Neural cell (in vitro differentiated cells): ENCODE measurements at regions not wholly inside any gene's neighbourhood (a gene's known extent, or its start where the extent isn't known, plus 50 kb on each side); places are given as distances from the start of the nearest gene placed in this dataset.

Experiments used
- H2AFZ ChIP-seq: fragments of 200-600, 300-800 bp; sonication (generic), shearing (Covaris generic); 2 replicates; pipeline ENCODE4 v1.6.0; 2014; ENCODE audit warnings: low read depth, mild to moderate bottlenecking, antibody characterized with exemption, low read length, moderate library complexity
- H3F3A ChIP-seq: fragments of 200-600 bp; shearing (Covaris generic); 2 replicates; pipeline ENCODE4 v1.6.1; 2016; ENCODE audit warnings: mild to moderate bottlenecking, moderate library complexity, mixed read lengths, antibody characterized with exemption, low read length; ENCODE audit not compliant: insufficient read depth, poor library complexity, severe bottlenecking
- H3K27ac ChIP-seq: fragments of 200-600, 300-800 bp; sonication (generic), shearing (Covaris generic); 2 replicates; pipeline ENCODE4 v1.5.1; 2014; ENCODE audit warnings: mild to moderate bottlenecking, low read length, moderate library complexity
- H3K27me3 ChIP-seq: fragments of 300-800, 200-600 bp; sonication (generic), shearing (Covaris generic); 2 replicates; pipeline ENCODE4 v1.6.0; 2014; ENCODE audit warnings: mild to moderate bottlenecking, low read depth, low read length, moderate library complexity; ENCODE audit not compliant: insufficient read depth
- H3K36me3 ChIP-seq: fragments of 300-800, 200-600 bp; sonication (generic), shearing (Covaris generic); 2 replicates; pipeline ENCODE4 v1.5.1; 2014; ENCODE audit warnings: mild to moderate bottlenecking, antibody characterized with exemption, low read length, moderate library complexity; ENCODE audit not compliant: insufficient read depth
- H3K4me2 ChIP-seq: fragments of 300-800, 200-600 bp; sonication (generic), shearing (Covaris generic); 2 replicates; pipeline ENCODE4 v1.6.0; 2014; ENCODE audit warnings: mild to moderate bottlenecking, low read length
- H3K4me3 ChIP-seq: fragments of 300-800, 200-600 bp; sonication (generic), shearing (Covaris generic); 2 replicates; pipeline ENCODE4 v1.5.1; 2014; ENCODE audit warnings: mild to moderate bottlenecking, low read length, moderate library complexity
- H3K79me2 ChIP-seq: fragments of 200-600 bp; shearing (Covaris generic); replicated peaks from 2 replicates; pipeline ENCODE4 v1.6.0; 2014; ENCODE audit warnings: mild to moderate bottlenecking, low read length, moderate library complexity; ENCODE audit not compliant: insufficient read depth
- H3K9ac ChIP-seq: fragments of 300-800, 200-600 bp; sonication (generic), shearing (Covaris generic); 2 replicates; pipeline ENCODE4 v1.6.1; 2016; ENCODE audit warnings: mild to moderate bottlenecking, low read length, mixed read lengths
- H3K9me2 ChIP-seq: fragments of 200-600 bp; shearing (Covaris generic); 2 replicates; pipeline ENCODE4 v1.6.1; 2016; ENCODE audit warnings: mild to moderate bottlenecking, low read length, mixed read lengths; ENCODE audit not compliant: insufficient read depth
- H3K9me3 ChIP-seq: fragments of 200-600, 300-800 bp; sonication (generic), shearing (Covaris generic); 2 replicates; pipeline ENCODE4 v1.6.1; 2016; ENCODE audit warnings: mild to moderate bottlenecking, mixed run types, low read length, moderate library complexity, mixed read lengths
- H4K20me1 ChIP-seq: fragments of 200-600 bp; shearing (Covaris generic); 2 replicates; pipeline ENCODE4 v1.6.1; 2016; ENCODE audit warnings: mild to moderate bottlenecking, mixed run types; ENCODE audit not compliant: insufficient read depth
- EP300 ChIP-seq: fragments of 450-650 bp; conservative IDR thresholded peaks from 2 replicates; pipeline ENCODE4 v1.6.1; 2014; ENCODE audit warnings: antibody characterized with exemption, mild to moderate bottlenecking, moderate library complexity; ENCODE audit not compliant: poor library complexity, severe bottlenecking
- EZH2 ChIP-seq: fragments of 200-600, 300-800 bp; shearing (Covaris generic), sonication (generic); IDR thresholded peaks from 2 replicates; pipeline ENCODE4 v1.6.1; 2014; ENCODE audit warnings: antibody characterized with exemption, low read length, borderline replicate concordance, mild to moderate bottlenecking; ENCODE audit not compliant: insufficient read depth, poor library complexity, severe bottlenecking
- MXI1 ChIP-seq: fragments of 450-650 bp; conservative IDR thresholded peaks from 2 replicates; pipeline ENCODE4 v1.6.1; 2014; ENCODE audit warnings: antibody characterized with exemption, mild to moderate bottlenecking; ENCODE audit not compliant: poor library complexity, severe bottlenecking
- POLR2AphosphoS5 ChIP-seq: IDR thresholded peaks from 2 replicates; pipeline ENCODE4 v1.6.1; 2012
- RAD21 ChIP-seq: fragments of 450-650 bp; conservative IDR thresholded peaks from 2 replicates; pipeline ENCODE4 v1.6.1; 2014; ENCODE audit warnings: antibody characterized with exemption, mild to moderate bottlenecking, moderate library complexity
- REST ChIP-seq: IDR thresholded peaks from 2 replicates; pipeline ENCODE4 v1.6.1; 2012; ENCODE audit warnings: borderline replicate concordance
- SMC3 ChIP-seq: fragments of 450-650 bp; conservative IDR thresholded peaks from 2 replicates; pipeline ENCODE4 v1.6.1; 2014; ENCODE audit warnings: antibody characterized with exemption, mild to moderate bottlenecking, moderate library complexity; ENCODE audit not compliant: poor library complexity
- TAF1 ChIP-seq: IDR thresholded peaks from 2 replicates; pipeline ENCODE4 v1.6.1; 2012; ENCODE audit warnings: low read depth
- TF ChIP-seq, protein P1 (sequence below): fragments of 450-650 bp; IDR thresholded peaks from 2 replicates; pipeline ENCODE4 v1.5.1; 2014; ENCODE audit warnings: antibody characterized with exemption, mild to moderate bottlenecking, moderate library complexity; ENCODE audit not compliant: poor library complexity, severe bottlenecking

DNA sequence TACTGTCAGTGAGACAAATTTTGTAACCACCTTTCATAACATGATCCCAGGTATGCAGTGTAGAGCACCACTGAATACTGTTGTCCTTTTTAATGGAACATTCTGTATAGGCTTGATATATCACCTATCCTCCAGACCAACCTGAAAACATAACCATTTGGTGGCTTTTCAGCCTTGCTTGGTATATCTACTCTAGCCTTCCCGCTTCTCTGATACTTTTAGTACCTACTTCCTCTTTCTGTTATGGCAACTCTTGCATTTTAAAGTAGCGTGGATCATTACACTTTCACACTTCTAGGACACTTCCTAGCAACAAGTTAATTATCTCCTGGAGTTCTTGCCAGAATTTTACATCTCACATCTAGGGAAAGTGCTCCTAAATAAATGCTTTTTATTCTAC lies 226.6 kb upstream of the ROBO1 start:
- H3F3A ChIP-seq = no peaks in the 10 kb centered on the region

GRCh38 chr3:79986338-79986737 lies 218.5 kb upstream of the ROBO1 start:
- no peaks in the 10 kb centered on the region for H3K9me2 ChIP-seq
- H4K20me1 ChIP-seq = no peaks in the 10 kb centered on the region
- no peaks in the 10 kb centered on the region for H3K27me3 ChIP-seq
- H3K27ac ChIP-seq = no peak overlapping the region
- no peak overlapping the region for H3K4me2 ChIP-seq
- no peaks in the 10 kb centered on the region for H3K79me2 ChIP-seq
- TF ChIP-seq REST (no peak), POLR2AphosphoS5 (no peak), EP300 (no peak), SMC3 (no peak), RAD21 (no peak), EZH2 (no peak), TAF1 (no peak), MXI1 (no peak)
- TF ChIP-seq, protein P1, sequence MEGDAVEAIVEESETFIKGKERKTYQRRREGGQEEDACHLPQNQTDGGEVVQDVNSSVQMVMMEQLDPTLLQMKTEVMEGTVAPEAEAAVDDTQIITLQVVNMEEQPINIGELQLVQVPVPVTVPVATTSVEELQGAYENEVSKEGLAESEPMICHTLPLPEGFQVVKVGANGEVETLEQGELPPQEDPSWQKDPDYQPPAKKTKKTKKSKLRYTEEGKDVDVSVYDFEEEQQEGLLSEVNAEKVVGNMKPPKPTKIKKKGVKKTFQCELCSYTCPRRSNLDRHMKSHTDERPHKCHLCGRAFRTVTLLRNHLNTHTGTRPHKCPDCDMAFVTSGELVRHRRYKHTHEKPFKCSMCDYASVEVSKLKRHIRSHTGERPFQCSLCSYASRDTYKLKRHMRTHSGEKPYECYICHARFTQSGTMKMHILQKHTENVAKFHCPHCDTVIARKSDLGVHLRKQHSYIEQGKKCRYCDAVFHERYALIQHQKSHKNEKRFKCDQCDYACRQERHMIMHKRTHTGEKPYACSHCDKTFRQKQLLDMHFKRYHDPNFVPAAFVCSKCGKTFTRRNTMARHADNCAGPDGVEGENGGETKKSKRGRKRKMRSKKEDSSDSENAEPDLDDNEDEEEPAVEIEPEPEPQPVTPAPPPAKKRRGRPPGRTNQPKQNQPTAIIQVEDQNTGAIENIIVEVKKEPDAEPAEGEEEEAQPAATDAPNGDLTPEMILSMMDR = no peak
- H2AFZ ChIP-seq = no peak overlapping the region
- H3K9me3 ChIP-seq = no peaks in the 10 kb centered on the region
- H3F3A ChIP-seq = no peaks in the 10 kb centered on the region
- H3K36me3 ChIP-seq = no peaks in the 10 kb centered on the region
- H3K9ac ChIP-seq = no peak overlapping the region
- no peak overlapping the region for H3K4me3 ChIP-seq

More for the DNA sequence above, 226.6 kb upstream of the ROBO1 start:
- Histone ChIP-seq H3K27ac (no peak overlapping the region), H3K9me2 (no peaks in the 10 kb centered on the region), H3K27me3 (no peaks in the 10 kb centered on the region), H3K36me3 (no peaks in the 10 kb centered on the region), H3K4me2 (no peak overlapping the region), H3K9me3 (no peaks in the 10 kb centered on the region), H3K4me3 (no peak overlapping the region), H2AFZ (no peak overlapping the region), H4K20me1 (no peaks in the 10 kb centered on the region), H3K79me2 (no peaks in the 10 kb centered on the region), H3K9ac (no peak overlapping the region)
- TF ChIP-seq RAD21 = no peak
- TF ChIP-seq MXI1 = no peak
- TF ChIP-seq, protein P1 = no peak
- no peak for TF ChIP-seq TAF1
- no peak for TF ChIP-seq REST
- TF ChIP-seq EP300 = no peak
- TF ChIP-seq EZH2 = no peak
- TF ChIP-seq POLR2AphosphoS5 = no peak
